Smooth muscle cell (in vitro differentiated cells): ENCODE measurements at regions not wholly inside any gene's neighbourhood (a gene's known extent, or its start where the extent isn't known, plus 50 kb on each side); places are given as distances from the start of the nearest gene placed in this dataset.
A peak's percentile ranks its signal among the peaks of the same experiment; 100 is the strongest.

ENCODE experiments used
- DNase-seq: peaks from one replicate; lab custom pipeline; 2025; ENCODE audit not compliant: unreplicated experiment; lab: John Stamatoyannopoulos, UW
- H2AFZ ChIP-seq: fragments of 200-600 bp; sonication (generic); 2 replicates; pipeline ENCODE4 v1.6.0; 2016; ENCODE audit warnings: antibody characterized with exemption, low read depth, mild to moderate bottlenecking
- H3F3A ChIP-seq: fragments of 200-600 bp; sonication (generic); 2 replicates; pipeline ENCODE4 v1.6.0; 2017; ENCODE audit warnings: antibody characterized with exemption, low read depth
- H3K27ac ChIP-seq: fragments of 200-600 bp; sonication (generic); 2 replicates; pipeline ENCODE4 v1.5.1; 2016; ENCODE audit warnings: low read depth, mild to moderate bottlenecking
- H3K27me3 ChIP-seq: fragments of 200-600 bp; sonication (generic); 2 replicates; pipeline ENCODE4 v1.6.1; 2016; ENCODE audit warnings: low read depth, mild to moderate bottlenecking
- H3K36me3 ChIP-seq: fragments of 200-600 bp; sonication (generic); 2 replicates; pipeline ENCODE4 v1.5.1; 2016; ENCODE audit warnings: low read depth
- H3K4me1 ChIP-seq: fragments of 200-600 bp; sonication (generic); 2 replicates; pipeline ENCODE4 v1.5.1; 2016; ENCODE audit warnings: low read depth
- H3K4me2 ChIP-seq: fragments of 200-600 bp; sonication (generic); 2 replicates; pipeline ENCODE4 v1.6.0; 2016; ENCODE audit warnings: mild to moderate bottlenecking
- H3K4me3 ChIP-seq: fragments of 200-600 bp; sonication (generic); 2 replicates; pipeline ENCODE4 v1.5.1; 2016; ENCODE audit warnings: mild to moderate bottlenecking
- H3K79me2 ChIP-seq: fragments of 200-600 bp; sonication (generic); 2 replicates; pipeline ENCODE4 v1.6.0; 2016; ENCODE audit warnings: low read depth, mild to moderate bottlenecking
- H3K9ac ChIP-seq: fragments of 200-600 bp; sonication (generic); 2 replicates; pipeline ENCODE4 v1.6.0; 2016; ENCODE audit warnings: low read depth
- H3K9me3 ChIP-seq: fragments of 200-600 bp; sonication (generic); replicated peaks from 2 replicates; pipeline ENCODE4 v1.5.1; 2016; ENCODE audit warnings: low read depth
- H4K20me1 ChIP-seq: fragments of 200-600 bp; sonication (generic); 2 replicates; pipeline ENCODE4 v1.6.0; 2016; ENCODE audit warnings: low read depth
- WGBS: methylation state at CpG from one replicate; pipeline ENCODE4 v1.1.7; 2016; ENCODE audit warnings: low lambda C conversion rate; 5-methylcytosine and 5-hydroxymethylcytosine counted together
- TF ChIP-seq, protein P1 (sequence below): fragments of 200-600 bp; sonication (generic); IDR thresholded peaks from 2 replicates; pipeline ENCODE4 v1.5.1; 2017; ENCODE audit warnings: borderline replicate concordance, mild to moderate bottlenecking, antibody characterized with exemption; ENCODE audit not compliant: insufficient read depth, poor library complexity, severe bottlenecking

- no peaks in the 10 kb centered on the region for H3K4me1 ChIP-seq
- no peaks in the 10 kb centered on the region for H3K79me2 ChIP-seq
- H2AFZ ChIP-seq: no peak overlapping the region
- TF ChIP-seq, protein P1, sequence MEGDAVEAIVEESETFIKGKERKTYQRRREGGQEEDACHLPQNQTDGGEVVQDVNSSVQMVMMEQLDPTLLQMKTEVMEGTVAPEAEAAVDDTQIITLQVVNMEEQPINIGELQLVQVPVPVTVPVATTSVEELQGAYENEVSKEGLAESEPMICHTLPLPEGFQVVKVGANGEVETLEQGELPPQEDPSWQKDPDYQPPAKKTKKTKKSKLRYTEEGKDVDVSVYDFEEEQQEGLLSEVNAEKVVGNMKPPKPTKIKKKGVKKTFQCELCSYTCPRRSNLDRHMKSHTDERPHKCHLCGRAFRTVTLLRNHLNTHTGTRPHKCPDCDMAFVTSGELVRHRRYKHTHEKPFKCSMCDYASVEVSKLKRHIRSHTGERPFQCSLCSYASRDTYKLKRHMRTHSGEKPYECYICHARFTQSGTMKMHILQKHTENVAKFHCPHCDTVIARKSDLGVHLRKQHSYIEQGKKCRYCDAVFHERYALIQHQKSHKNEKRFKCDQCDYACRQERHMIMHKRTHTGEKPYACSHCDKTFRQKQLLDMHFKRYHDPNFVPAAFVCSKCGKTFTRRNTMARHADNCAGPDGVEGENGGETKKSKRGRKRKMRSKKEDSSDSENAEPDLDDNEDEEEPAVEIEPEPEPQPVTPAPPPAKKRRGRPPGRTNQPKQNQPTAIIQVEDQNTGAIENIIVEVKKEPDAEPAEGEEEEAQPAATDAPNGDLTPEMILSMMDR: no peak
- no peak for DNase-seq
- WGBS: 95% methylated on average over 6 of the region's 6 CpGs
- H3F3A ChIP-seq: no peaks in the 10 kb centered on the region
- H3K27ac ChIP-seq: no peak overlapping the region
- H3K36me3 ChIP-seq: no peaks in the 10 kb centered on the region
- H4K20me1 ChIP-seq: no peaks in the 10 kb centered on the region
- no peaks in the 10 kb centered on the region for H3K9me3 ChIP-seq
- H3K27me3 ChIP-seq: peaks cover 6% of the 10 kb centered on the region
- no peak overlapping the region for H3K4me3 ChIP-seq
- H3K9ac ChIP-seq: no peak overlapping the region
- H3K4me2 ChIP-seq: no peak overlapping the region
These were observed 224.6 kb downstream of the PIK3C3 start for GRCh38 chr18:42179542-42180121.

GRCh38 chr18:42181474-42181873 is 226.4 kb downstream of the PIK3C3 start:
- H2AFZ ChIP-seq: no peak overlapping the region
- no peak overlapping the region for H3K4me3 ChIP-seq
- no peak for DNase-seq
- TF ChIP-seq, protein P1: no peak
- WGBS: 95% methylated on average over 3 of the region's 3 CpGs
- H3K9ac ChIP-seq: no peak overlapping the region
- H3K79me2 ChIP-seq: no peaks in the 10 kb centered on the region
- H3K4me1 ChIP-seq: no peaks in the 10 kb centered on the region
- no peak overlapping the region for H3K4me2 ChIP-seq
- peaks cover 6% of the 10 kb centered on the region for H3K27me3 ChIP-seq
- no peaks in the 10 kb centered on the region for H3K9me3 ChIP-seq
- H3K36me3 ChIP-seq: no peaks in the 10 kb centered on the region
- no peak overlapping the region for H3K27ac ChIP-seq
- H3F3A ChIP-seq: no peaks in the 10 kb centered on the region
- no peaks in the 10 kb centered on the region for H4K20me1 ChIP-seq

DNA sequence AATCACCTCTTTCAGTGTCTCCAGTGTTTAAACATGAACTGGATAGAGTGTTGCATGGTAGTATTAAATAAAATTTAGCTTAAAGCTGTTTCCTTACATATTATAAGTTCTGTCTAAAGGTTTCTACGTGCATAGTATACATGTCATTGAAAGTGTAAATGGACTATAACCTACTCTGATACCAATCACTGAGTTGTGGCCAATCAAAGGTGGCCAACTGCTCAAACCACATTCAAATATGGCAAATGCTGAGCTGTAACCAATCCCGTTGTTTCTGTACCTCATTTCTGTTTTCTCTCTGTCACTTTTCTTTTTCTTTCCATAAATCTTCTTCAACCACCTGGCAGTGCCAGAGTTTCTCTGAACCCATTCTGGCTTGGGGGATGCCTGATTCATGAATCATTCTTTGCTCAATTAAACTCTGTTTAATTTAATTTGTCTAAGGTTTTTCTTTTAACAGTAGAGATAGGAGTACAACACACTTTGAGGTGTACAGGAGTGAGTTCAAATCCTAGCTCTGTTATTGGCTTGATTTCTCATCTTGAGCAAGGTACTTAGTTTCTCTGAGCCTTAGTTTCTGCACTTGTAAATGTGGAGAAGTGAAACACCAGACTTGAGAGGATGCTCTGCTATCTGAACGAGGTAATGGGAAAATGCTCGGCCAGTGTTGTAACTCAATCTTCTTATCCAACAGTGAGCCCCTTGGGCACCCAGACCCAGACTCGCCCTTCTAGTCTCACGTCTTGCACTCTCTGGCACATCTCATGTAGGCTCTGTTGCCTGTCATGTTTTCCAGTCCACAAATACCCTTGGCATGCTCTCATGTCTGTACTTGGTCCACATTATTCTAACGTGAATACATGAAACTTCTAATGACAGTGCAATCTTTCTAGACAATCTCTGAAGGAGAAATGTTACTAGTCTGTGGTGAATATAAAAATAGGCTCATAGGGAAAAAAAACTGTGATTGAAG is 228.0 kb downstream of the PIK3C3 start:
- H3F3A ChIP-seq: no peaks in the 10 kb centered on the region
- TF ChIP-seq, protein P1: no peak
- no peak overlapping the region for H3K4me3 ChIP-seq
- no peak overlapping the region for H2AFZ ChIP-seq
- no peak for DNase-seq
- H3K79me2 ChIP-seq: no peaks in the 10 kb centered on the region
- H3K27me3 ChIP-seq: no peaks in the 10 kb centered on the region
- H3K36me3 ChIP-seq: no peaks in the 10 kb centered on the region
- H3K4me1 ChIP-seq: no peaks in the 10 kb centered on the region
- peak overlapping the region; percentile 94 for H3K27ac ChIP-seq
- H3K9ac ChIP-seq: peak overlapping the region; percentile 64
- no peaks in the 10 kb centered on the region for H4K20me1 ChIP-seq
- H3K9me3 ChIP-seq: no peaks in the 10 kb centered on the region
- 27% methylated on average over 7 of the region's 7 CpGs for WGBS
- peak overlapping the region; percentile 27 for H3K4me2 ChIP-seq
